HCT116 (cell line): ENCODE measurements at regions not wholly inside any gene's neighbourhood (a gene's known extent, or its start where the extent isn't known, plus 50 kb on each side); places are given as distances from the start of the nearest gene placed in this dataset.

ENCODE experiments used
- ATAC-seq: fragments of 200-7000 bp; cut with Tn5 transposase; 2 replicates; pipeline ENCODE4 v1.9.1; 2020; ENCODE audit warnings: mild to moderate bottlenecking, moderate library complexity
- BruUV-seq: library from RNA; stranded (reverse); fragments of 400-500 nt; replicated peaks from 2 replicates; lab custom pipeline; 2021; lab: Mats Ljungman, UMichigan
- CTCF ChIA-PET: fragments of 300-600 bp; sonication (Branson Sonifier 250); formaldehyde crosslinking; loops from one replicate; lab custom pipeline; 2021; ENCODE audit warnings: antibody characterized with exemption; lab: Charles Lee
- POLR2A ChIA-PET: fragments of 300-600, 350-600 bp; sonication (Branson Sonifier 250); formaldehyde crosslinking; loops from one replicate; lab custom pipeline; 2021; ENCODE audit warnings: antibody characterized with exemption; lab: Charles Lee
- RAD21 ChIA-PET, 2 experiments: fragments of 300-600 bp; sonication (Branson Sonifier 250); formaldehyde crosslinking; loops; one replicate each; lab custom pipeline; 2023; ENCODE audit warnings: low total read pairs in 2 of 2; ENCODE audit not compliant: uncharacterized antibody in 2 of 2, unreplicated experiment in 2 of 2, low non-redundant PET in 1 of 2; lab: Charles Lee
- DNase-seq: peaks from one replicate; pipeline ENCODE4 v3.0.0-alpha.2; 2010; ENCODE audit warnings: low read depth, low spot score
- H2AFZ ChIP-seq: fragments of 200-600 bp; shearing (Covaris generic), sonication (generic); 2 replicates; pipeline ENCODE4 v1.6.1; 2017; ENCODE audit warnings: low read depth, mixed run types, mixed read lengths, antibody characterized with exemption, low read length; ENCODE audit not compliant: poor library complexity, severe bottlenecking
- H3K27ac ChIP-seq: 2 replicates; pipeline ENCODE4 v1.5.1; 2012; ENCODE audit warnings: low read depth, low read length
- H3K27me3 ChIP-seq: fragments of 200-600 bp; sonication (generic); 2 replicates; pipeline ENCODE4 v1.6.1; 2016; ENCODE audit warnings: mixed run types, low read length, mixed read lengths; ENCODE audit not compliant: insufficient read depth
- H3K36me3 ChIP-seq, 2 experiments: fragments of 200-500 bp in 1 of 2; fragments of 200-600 bp in 1 of 2; sonication (Bioruptor generic) in 1 of 2; sonication (generic) in 1 of 2; 2 replicates each; pipeline versions ENCODE4 v1.5.1 to v1.6.1; 2014 to 2016; ENCODE audit warnings: low read length in 2 of 2, inconsistent platforms in 1 of 2, mixed read lengths in 1 of 2, mixed run types in 1 of 2; ENCODE audit not compliant: insufficient read depth in 2 of 2, control insufficient read depth in 1 of 2
- H3K4me1 ChIP-seq, 2 experiments: fragments of 200-600 bp in 1 of 2; sonication (generic) in 1 of 2; 2 replicates each; pipeline versions ENCODE4 v1.5.1 to v1.6.1; 2012 to 2017; ENCODE audit warnings: low read length in 2 of 2, inconsistent platforms in 1 of 2, mild to moderate bottlenecking in 1 of 2, mixed read lengths in 1 of 2, mixed run types in 1 of 2, moderate library complexity in 1 of 2; ENCODE audit not compliant: insufficient read depth in 2 of 2, control insufficient read depth in 1 of 2
- H3K4me2 ChIP-seq: fragments of 200-600 bp; sonication (generic); 2 replicates; pipeline ENCODE4 v1.6.1; 2017; ENCODE audit warnings: mixed run types, low read length, mixed read lengths
- H3K4me3 ChIP-seq, 2 experiments: fragments of 200-600 bp in 1 of 2; sonication (generic) in 1 of 2; replicated peaks in 1 of 2; 2 replicates each; pipeline ENCODE4 v1.5.1; 2011 to 2016; ENCODE audit warnings: low read length in 2 of 2, control low read depth in 1 of 2, low read depth in 1 of 2, mild to moderate bottlenecking in 1 of 2, mixed read lengths in 1 of 2, mixed run types in 1 of 2
- H3K79me2 ChIP-seq: fragments of 200-600 bp; sonication (generic); 2 replicates; pipeline ENCODE4 v1.6.1; 2017; ENCODE audit warnings: mild to moderate bottlenecking, mixed run types, low read length, moderate library complexity, mixed read lengths; ENCODE audit not compliant: insufficient read depth
- H3K9ac ChIP-seq: fragments of 200-600 bp; sonication (generic); 2 replicates; pipeline ENCODE4 v1.6.1; 2016; ENCODE audit warnings: low read length, mixed read lengths
- H3K9me2 ChIP-seq: fragments of 200-600 bp; sonication (generic), shearing (Covaris generic); 2 replicates; pipeline ENCODE4 v1.6.1; 2017; ENCODE audit warnings: mixed run types, mild to moderate bottlenecking, moderate library complexity; ENCODE audit not compliant: insufficient read depth
- H3K9me3 ChIP-seq, 2 experiments: fragments of 200-500 bp in 1 of 2; fragments of 200-600 bp in 1 of 2; sonication (Bioruptor generic) in 1 of 2; sonication (generic) in 1 of 2; 2 replicates each; pipeline ENCODE4 v1.6.1; 2014 to 2017; ENCODE audit warnings: low read length in 2 of 2, mixed read lengths in 2 of 2, inconsistent platforms in 1 of 2, low read depth in 1 of 2, mild to moderate bottlenecking in 1 of 2, mixed run types in 1 of 2, moderate library complexity in 1 of 2; ENCODE audit not compliant: control insufficient read depth in 1 of 2, insufficient read depth in 1 of 2
- H4K20me1 ChIP-seq: fragments of 200-600 bp; sonication (generic), shearing (Covaris generic); 2 replicates; pipeline ENCODE4 v1.6.1; 2017; ENCODE audit warnings: mixed run types, mild to moderate bottlenecking, moderate library complexity; ENCODE audit not compliant: insufficient read depth
- CEBPB ChIP-seq: IDR thresholded peaks from 2 replicates; pipeline ENCODE4 v1.6.1; 2012; ENCODE audit warnings: low read depth
- EGR1 ChIP-seq: IDR thresholded peaks from 2 replicates; pipeline ENCODE4 v1.6.1; 2012; ENCODE audit warnings: low read depth
- ELF1 ChIP-seq: IDR thresholded peaks from 2 replicates; pipeline ENCODE4 v1.6.1; 2012; ENCODE audit warnings: low read depth, borderline replicate concordance
- EZH2phosphoT487 ChIP-seq: fragments of 200-600 bp; IDR thresholded peaks from 2 replicates; pipeline ENCODE4 v1.6.1; 2018; ENCODE audit warnings: antibody characterized with exemption, borderline replicate concordance
- FOSL1 ChIP-seq: IDR thresholded peaks from 2 replicates; pipeline ENCODE4 v1.6.1; 2012; ENCODE audit warnings: low read depth
- JUND ChIP-seq: IDR thresholded peaks from 2 replicates; pipeline ENCODE4 v1.6.1; 2012
- MAX ChIP-seq: IDR thresholded peaks from 2 replicates; pipeline ENCODE4 v1.6.1; 2012
- POLR2A ChIP-seq: IDR thresholded peaks from 2 replicates; pipeline ENCODE4 v1.7.0; 2011; ENCODE audit warnings: borderline replicate concordance; ENCODE audit not compliant: insufficient read depth, insufficient read length; ENCODE audit errors: extremely low read depth
- REST ChIP-seq: IDR thresholded peaks from 2 replicates; pipeline ENCODE4 v1.6.1; 2012; ENCODE audit warnings: low read depth
- SIN3A ChIP-seq: IDR thresholded peaks from 2 replicates; pipeline ENCODE4 v1.6.1; 2012; ENCODE audit warnings: low read depth
- SP1 ChIP-seq: IDR thresholded peaks from 2 replicates; pipeline ENCODE4 v1.6.1; 2012; ENCODE audit warnings: low read depth
- SRF ChIP-seq: IDR thresholded peaks from 2 replicates; pipeline ENCODE4 v1.6.1; 2012; ENCODE audit warnings: low read depth
- YY1 ChIP-seq: IDR thresholded peaks from 2 replicates; pipeline ENCODE4 v1.6.1; 2011; ENCODE audit warnings: low read length, low read depth, moderate library complexity, mild to moderate bottlenecking; ENCODE audit not compliant: insufficient replicate concordance; ENCODE audit errors: extremely low read depth
- ZFX ChIP-seq: fragments of 450-650 bp; IDR thresholded peaks from 2 replicates; pipeline ENCODE4 v1.6.1; 2017
- intact Hi-C: fragments of 100-400 bp; cut with micrococcal nuclease; formaldehyde crosslinking; loops from 2 replicates; pipeline ENCODE4 v1.10.0; 2022
- TF ChIP-seq, protein P1 (sequence below): IDR thresholded peaks from 2 replicates; pipeline ENCODE4 v1.6.1; 2011; ENCODE audit warnings: mild to moderate bottlenecking, low read length, moderate library complexity; ENCODE audit not compliant: insufficient replicate concordance; ENCODE audit errors: extremely low read depth
- TF ChIP-seq, protein P2 (sequence below): IDR thresholded peaks from 2 replicates; pipeline ENCODE4 v1.6.1; 2012

GRCh38 chr2:129654331-129654730, 325.1 kb upstream of the RAB6C start:
- no peak for DNase-seq
- TF ChIP-seq FOSL1 = no peak
- TF ChIP-seq REST = no peak
- no peak for TF ChIP-seq YY1
- TF ChIP-seq SP1 = no peak
- TF ChIP-seq JUND = no peak
- no peak for TF ChIP-seq EGR1
- no peak for TF ChIP-seq ZFX
- TF ChIP-seq CEBPB = no peak
- no peak for TF ChIP-seq SRF
- TF ChIP-seq SIN3A = no peak
- TF ChIP-seq, protein P1, sequence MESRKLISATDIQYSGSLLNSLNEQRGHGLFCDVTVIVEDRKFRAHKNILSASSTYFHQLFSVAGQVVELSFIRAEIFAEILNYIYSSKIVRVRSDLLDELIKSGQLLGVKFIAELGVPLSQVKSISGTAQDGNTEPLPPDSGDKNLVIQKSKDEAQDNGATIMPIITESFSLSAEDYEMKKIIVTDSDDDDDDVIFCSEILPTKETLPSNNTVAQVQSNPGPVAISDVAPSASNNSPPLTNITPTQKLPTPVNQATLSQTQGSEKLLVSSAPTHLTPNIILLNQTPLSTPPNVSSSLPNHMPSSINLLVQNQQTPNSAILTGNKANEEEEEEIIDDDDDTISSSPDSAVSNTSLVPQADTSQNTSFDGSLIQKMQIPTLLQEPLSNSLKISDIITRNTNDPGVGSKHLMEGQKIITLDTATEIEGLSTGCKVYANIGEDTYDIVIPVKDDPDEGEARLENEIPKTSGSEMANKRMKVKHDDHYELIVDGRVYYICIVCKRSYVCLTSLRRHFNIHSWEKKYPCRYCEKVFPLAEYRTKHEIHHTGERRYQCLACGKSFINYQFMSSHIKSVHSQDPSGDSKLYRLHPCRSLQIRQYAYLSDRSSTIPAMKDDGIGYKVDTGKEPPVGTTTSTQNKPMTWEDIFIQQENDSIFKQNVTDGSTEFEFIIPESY = no peak
- TF ChIP-seq MAX = no peak
- TF ChIP-seq POLR2A = no peak
- TF ChIP-seq ELF1 = no peak
- TF ChIP-seq, protein P2, sequence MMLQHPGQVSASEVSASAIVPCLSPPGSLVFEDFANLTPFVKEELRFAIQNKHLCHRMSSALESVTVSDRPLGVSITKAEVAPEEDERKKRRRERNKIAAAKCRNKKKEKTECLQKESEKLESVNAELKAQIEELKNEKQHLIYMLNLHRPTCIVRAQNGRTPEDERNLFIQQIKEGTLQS = no peak
- TF ChIP-seq EZH2phosphoT487 = no peak

More at GRCh38 chr2:129654331-129654730, 325.1 kb upstream of the RAB6C start:
- Histone ChIP-seq H3K4me3 (no peak overlapping the region), H3K27me3 (peaks cover 26% of the 10 kb centered on the region), H3K27ac (no peak overlapping the region), H3K79me2 (no peaks in the 10 kb centered on the region), H3K4me1 (no peaks in the 10 kb centered on the region), H3K9ac (no peak overlapping the region), H2AFZ (no peak overlapping the region), H4K20me1 (no peaks in the 10 kb centered on the region), H3K4me2 (no peak overlapping the region), H3K9me2 (no peaks in the 10 kb centered on the region), H3K36me3 (no peaks in the 10 kb centered on the region), H3K9me3 (no peaks in the 10 kb centered on the region)
- no peak for ATAC-seq
- CTCF ChIA-PET = no interaction called here
- intact Hi-C loops = no loop called here
- BruUV-seq = no TSS peak
- POLR2A ChIA-PET = no interaction called here
- RAD21 ChIA-PET = no interaction called here
